AG09309 (cell line): ENCODE measurements at regions not wholly inside any gene's neighbourhood (a gene's known extent, or its start where the extent isn't known, plus 50 kb on each side); places are given as distances from the start of the nearest gene placed in this dataset.

Experiments
- DNase-seq: peaks from one replicate; pipeline ENCODE4 v3.0.0-alpha.2; 2010; ENCODE audit warnings: low read depth
- H3K4me3 ChIP-seq: 2 replicates; pipeline ENCODE4 v1.5.1; 2011; ENCODE audit warnings: mild to moderate bottlenecking, low read depth, low read length, moderate library complexity; ENCODE audit not compliant: control insufficient read depth
- CTCF ChIP-seq: IDR thresholded peaks from 2 replicates; pipeline ENCODE4 v1.5.1; 2011; ENCODE audit warnings: mild to moderate bottlenecking, low read depth, low read length, inconsistent platforms; ENCODE audit not compliant: insufficient read depth, control insufficient read depth; ENCODE audit errors: missing control alignments

- TF ChIP-seq CTCF: no peak
- H3K4me3 ChIP-seq: no peak overlapping the region
- DNase-seq: no peak
These were observed 349.3 kb upstream of the RGMA start for GRCh38 chr15:93438310-93438709.

- no peak for TF ChIP-seq CTCF
These were observed 343.5 kb upstream of the RGMA start for GRCh38 chr15:93432474-93432873.

GRCh38 chr15:93428807-93429351, 339.9 kb upstream of the RGMA start:
- no peak overlapping the region for H3K4me3 ChIP-seq
- no peak for TF ChIP-seq CTCF
- DNase-seq: no peak

More at GRCh38 chr15:93432474-93432873, 343.5 kb upstream of the RGMA start:
- no peak overlapping the region for H3K4me3 ChIP-seq
- DNase-seq: no peak

GRCh38 chr15:93428150-93428549, 339.1 kb upstream of the RGMA start:
- TF ChIP-seq CTCF: no peak
- no peak overlapping the region for H3K4me3 ChIP-seq
- no peak for DNase-seq

- no peak for DNase-seq
- no peak overlapping the region for H3K4me3 ChIP-seq
- TF ChIP-seq CTCF: no peak
These were observed 335.1 kb upstream of the RGMA start for GRCh38 chr15:93424131-93424530.

GRCh38 chr15:93422476-93422875, 333.5 kb upstream of the RGMA start:
- TF ChIP-seq CTCF: no peak
- DNase-seq: no peak
- no peak overlapping the region for H3K4me3 ChIP-seq

GRCh38 chr15:93420477-93420876, 331.5 kb upstream of the RGMA start:
- DNase-seq: no peak
- no peak for TF ChIP-seq CTCF
- no peak overlapping the region for H3K4me3 ChIP-seq
